H1 (cell line): ENCODE measurements at regions not wholly inside any gene's neighbourhood (a gene's known extent, or its start where the extent isn't known, plus 50 kb on each side); places are given as distances from the start of the nearest gene placed in this dataset.

Source experiments
- CTCF ChIA-PET: fragments of 300-600 bp; sonication (Branson Sonifier 250); formaldehyde crosslinking; loops from one replicate; lab custom pipeline; 2021; ENCODE audit not compliant: partially characterized antibody; lab: Charles Lee
- POLR2A ChIA-PET: fragments of 300-600 bp; sonication (Branson Sonifier 250); formaldehyde crosslinking; loops from one replicate; lab custom pipeline; 2021; ENCODE audit warnings: inconsistent platforms; ENCODE audit not compliant: partially characterized antibody; lab: Charles Lee
- DNase-seq, 2 experiments: peaks; one replicate each; pipeline versions ENCODE4 v3.0.0 to v3.0.0-alpha.2; 2010 to 2022; ENCODE audit warnings: low spot score in 2 of 2, low read depth in 1 of 2, mixed read lengths in 1 of 2
- FAIRE-seq: peaks from 2 replicates; lab custom pipeline; 2011; peaks lifted over from hg19 to GRCh38; lab: Jason Lieb, UNC
- H2AFZ ChIP-seq: 2 replicates; pipeline ENCODE4 v1.8.1; 2012; ENCODE audit warnings: low read length, inconsistent platforms
- H2AK5ac ChIP-seq: 2 replicates; pipeline ENCODE4 v1.6.1; 2013; ENCODE audit warnings: low read depth, low read length
- H2BK120ac ChIP-seq: replicated peaks from 2 replicates; pipeline ENCODE3; 2013; ENCODE audit warnings: low read depth, low read length, inconsistent platforms
- H2BK12ac ChIP-seq: 2 replicates; pipeline ENCODE4 v1.6.1; 2013; ENCODE audit warnings: low read depth, low read length
- H2BK15ac ChIP-seq: 2 replicates; pipeline ENCODE4 v1.6.1; 2013; ENCODE audit warnings: low read length
- H2BK20ac ChIP-seq: 2 replicates; pipeline ENCODE4 v1.6.1; 2013; ENCODE audit warnings: low read length
- H2BK5ac ChIP-seq: 2 replicates; pipeline ENCODE4 v1.6.1; 2013; ENCODE audit warnings: low read depth, low read length
- H3K14ac ChIP-seq: 2 replicates; pipeline ENCODE4 v1.6.1; 2013; ENCODE audit warnings: inconsistent platforms; ENCODE audit not compliant: insufficient read length
- H3K18ac ChIP-seq: 2 replicates; pipeline ENCODE4 v1.6.1; 2013; ENCODE audit warnings: low read length; ENCODE audit errors: extremely low read depth
- H3K23ac ChIP-seq: 2 replicates; pipeline ENCODE4 v1.6.1; 2013; ENCODE audit warnings: inconsistent platforms; ENCODE audit not compliant: insufficient read length
- H3K23me2 ChIP-seq: 2 replicates; pipeline ENCODE4 v1.6.1; 2013; ENCODE audit warnings: low read depth, low read length
- H3K27ac ChIP-seq: 2 replicates; pipeline ENCODE4 v1.6.1; 2011; ENCODE audit warnings: low read depth, low read length, inconsistent platforms
- H3K27me3 ChIP-seq, 4 experiments: replicated peaks in 1 of 4; 1 replicate in 1 of 4; 2 replicates in 3 of 4; pipeline versions ENCODE4 v1.6.1 to v1.8.1; 2011 to 2013; ENCODE audit warnings: low read length in 3 of 4, mild to moderate bottlenecking in 3 of 4, inconsistent platforms in 2 of 4, mixed read lengths in 2 of 4, moderate library complexity in 1 of 4; ENCODE audit not compliant: control insufficient read depth in 3 of 4, insufficient read depth in 3 of 4; ENCODE audit errors: extremely low read depth in 1 of 4
- H3K36me3 ChIP-seq, 4 experiments: 2 replicates each; pipeline versions ENCODE4 v1.6.1 to v1.8.1; 2011 to 2013; ENCODE audit warnings: mild to moderate bottlenecking in 4 of 4, low read length in 3 of 4, moderate library complexity in 2 of 4, control low read depth in 1 of 4, inconsistent platforms in 1 of 4; ENCODE audit not compliant: insufficient read depth in 4 of 4, control insufficient read depth in 2 of 4
- H3K4ac ChIP-seq: replicated peaks from 2 replicates; pipeline ENCODE3; 2013; ENCODE audit warnings: low read length, low read depth, mixed read lengths, inconsistent platforms; ENCODE audit not compliant: insufficient read length
- H3K4me1 ChIP-seq, 4 experiments: replicated peaks in 1 of 4; 1 replicate in 1 of 4; 2 replicates in 3 of 4; pipeline versions ENCODE4 v1.6.1 to v1.8.1; 2011 to 2013; ENCODE audit warnings: low read length in 3 of 4, inconsistent platforms in 2 of 4, mixed read lengths in 1 of 4; ENCODE audit not compliant: insufficient read depth in 4 of 4, control insufficient read depth in 3 of 4
- H3K4me2 ChIP-seq, 2 experiments: 2 replicates each; pipeline versions ENCODE4 v1.6.1 to v1.8.1; 2011 to 2013; ENCODE audit warnings: low read depth in 2 of 2, low read length in 2 of 2, control low read depth in 1 of 2, inconsistent platforms in 1 of 2, mild to moderate bottlenecking in 1 of 2; ENCODE audit not compliant: insufficient read depth in 1 of 2
- H3K4me3 ChIP-seq, 4 experiments: fragments of 200-600, 300-600 bp in 1 of 4; sonication (generic), shearing (Covaris generic), sonication (Bioruptor Twin) in 1 of 4; 2 replicates each; pipeline versions ENCODE4 v1.5.1 to v1.8.1; 2011 to 2016; ENCODE audit warnings: low read length in 4 of 4, low read depth in 3 of 4, control low read depth in 2 of 4, inconsistent platforms in 2 of 4, mild to moderate bottlenecking in 2 of 4, mixed read lengths in 1 of 4, moderate library complexity in 1 of 4; ENCODE audit not compliant: insufficient read depth in 2 of 4; ENCODE audit errors: extremely low read depth in 1 of 4
- H3K56ac ChIP-seq: replicated peaks from 2 replicates; pipeline ENCODE3; 2013; ENCODE audit warnings: low read depth, mild to moderate bottlenecking, mixed read lengths, low read length, inconsistent platforms; ENCODE audit not compliant: insufficient read length
- H3K79me1 ChIP-seq: 2 replicates; pipeline ENCODE4 v1.6.1; 2013; ENCODE audit warnings: low read depth, low read length, control low read depth
- H3K79me2 ChIP-seq, 2 experiments: 2 replicates each; pipeline versions ENCODE4 v1.6.1 to v1.8.1; 2012 to 2013; ENCODE audit warnings: low read length in 2 of 2, mild to moderate bottlenecking in 2 of 2, inconsistent platforms in 1 of 2; ENCODE audit not compliant: insufficient read depth in 2 of 2, control insufficient read depth in 1 of 2
- H3K9ac ChIP-seq, 4 experiments: replicated peaks in 1 of 4; 1 replicate in 1 of 4; 2 replicates in 3 of 4; pipeline versions ENCODE4 v1.6.1 to v1.8.1; 2011 to 2013; ENCODE audit warnings: low read depth in 3 of 4, low read length in 3 of 4, control low read depth in 2 of 4, mild to moderate bottlenecking in 2 of 4, moderate library complexity in 2 of 4, inconsistent platforms in 1 of 4; ENCODE audit errors: extremely low read depth in 1 of 4
- H3K9me3 ChIP-seq, 2 experiments: 2 replicates each; pipeline versions ENCODE4 v1.6.1 to v1.8.1; 2012 to 2013; ENCODE audit warnings: mild to moderate bottlenecking in 2 of 2, moderate library complexity in 2 of 2, control low read depth in 1 of 2, inconsistent platforms in 1 of 2, low read depth in 1 of 2, low read length in 1 of 2, mixed read lengths in 1 of 2; ENCODE audit not compliant: insufficient read depth in 2 of 2
- H4K20me1 ChIP-seq, 2 experiments: replicated peaks in 1 of 2; 2 replicates each; pipeline versions ENCODE3 to v1.8.1; 2011 to 2013; ENCODE audit warnings: inconsistent platforms in 2 of 2, low read length in 2 of 2, mild to moderate bottlenecking in 1 of 2; ENCODE audit not compliant: insufficient read depth in 2 of 2, control insufficient read depth in 1 of 2
- H4K5ac ChIP-seq: 2 replicates; pipeline ENCODE4 v1.6.1; 2013; ENCODE audit warnings: low read length, low read depth, mixed read lengths, inconsistent platforms; ENCODE audit not compliant: insufficient read length
- H4K8ac ChIP-seq: 2 replicates; pipeline ENCODE4 v1.8.0; 2013; ENCODE audit warnings: mild to moderate bottlenecking, moderate library complexity, low read length, inconsistent platforms; ENCODE audit not compliant: insufficient read depth; ENCODE audit errors: extremely low read depth
- H4K91ac ChIP-seq: replicated peaks from 2 replicates; pipeline ENCODE3; 2013; ENCODE audit warnings: low read length, mixed read lengths, inconsistent platforms; ENCODE audit not compliant: insufficient read length
- ASH2L ChIP-seq: fragments of 200-600, 300-600 bp; sonication (generic); IDR thresholded peaks from one replicate; pipeline ENCODE4 v1.7.1; 2017; ENCODE audit warnings: low read length
- EP300 ChIP-seq, 2 experiments: IDR thresholded peaks; 1 replicate in 1 of 2; 2 replicates in 1 of 2; pipeline ENCODE4 v1.6.1; 2011 to 2012; ENCODE audit warnings: low read depth in 2 of 2, low read length in 2 of 2, mild to moderate bottlenecking in 2 of 2, borderline replicate concordance in 1 of 2, inconsistent platforms in 1 of 2, moderate library complexity in 1 of 2
- GTF2F1 ChIP-seq: IDR thresholded peaks from 2 replicates; pipeline ENCODE4 v1.6.1; 2012; ENCODE audit warnings: low read depth, low read length, improper control_type of control experiment, borderline replicate concordance
- SRF ChIP-seq: IDR thresholded peaks from 2 replicates; pipeline ENCODE4 v1.6.1; 2011; ENCODE audit warnings: mild to moderate bottlenecking, low read depth, low read length, moderate library complexity
- USF2 ChIP-seq: IDR thresholded peaks from 2 replicates; pipeline ENCODE4 v1.6.1; 2011; ENCODE audit warnings: low read length, improper control_type of control experiment
- WGBS, 2 experiments: shearing (Covaris generic) in 1 of 2; methylation state at CpG; one replicate each; pipeline versions ENCODE4 v1.1.6 to v1.1.7; 2013 to 2015; ENCODE audit warnings: low lambda C conversion rate in 2 of 2, mixed read lengths in 2 of 2, inconsistent platforms in 1 of 2, low coverage in 1 of 2, missing lambda C conversion rate in 1 of 2; ENCODE audit not compliant: insufficient replicate concordance in 2 of 2, insufficient coverage in 1 of 2, insufficient read length in 1 of 2; ENCODE audit errors: extremely low coverage in 1 of 2, missing lambda C conversion rate in 1 of 2; 5-methylcytosine and 5-hydroxymethylcytosine counted together

GRCh38 chr3:180340395-180340794 lies 261.6 kb upstream of the TTC14 start:
- no peak overlapping the region for H3K4ac ChIP-seq
- no peaks in the 10 kb centered on the region for H3K27me3 ChIP-seq
- H3K27ac ChIP-seq = no peak overlapping the region
- POLR2A ChIA-PET = no interaction called here
- H4K20me1 ChIP-seq = no peaks in the 10 kb centered on the region
- no peak overlapping the region for H4K91ac ChIP-seq
- H3K23me2 ChIP-seq = no peaks in the 10 kb centered on the region; the same call in 1 of the 2 replicates
- H2BK15ac ChIP-seq = no peak overlapping the region
- H3K9me3 ChIP-seq = no peaks in the 10 kb centered on the region
- no peak overlapping the region for H2BK5ac ChIP-seq
- no peak overlapping the region for H2BK20ac ChIP-seq
- no peaks in the 10 kb centered on the region for H3K36me3 ChIP-seq
- no peak overlapping the region for H2AFZ ChIP-seq
- no peak overlapping the region for H4K8ac ChIP-seq
- no peak overlapping the region for H3K4me2 ChIP-seq
- H3K4me1 ChIP-seq = no peaks in the 10 kb centered on the region
- H3K9ac ChIP-seq = no peak overlapping the region
- no peak overlapping the region for H2AK5ac ChIP-seq
- no peaks in the 10 kb centered on the region for H3K79me2 ChIP-seq
- no peak for FAIRE-seq
- no peak for DNase-seq
- CTCF ChIA-PET = interaction anchor here (0.8 kb wide), 1 partner anchor 9 kb away, joined by 3 read pairs; no protein-coding TSS in a partner anchor
- H4K5ac ChIP-seq = no peak overlapping the region
- H2BK120ac ChIP-seq = no peak overlapping the region
- H3K18ac ChIP-seq = no peak overlapping the region
- TF ChIP-seq GTF2F1 (no peak), SRF (no peak), ASH2L (no peak), EP300 (IDR thresholded peaks at IDR 0.05; ENCODE audit: borderline replicate concordance in 1 of 2, low read depth in 2 of 2, low read length in 2 of 2) (no peak), USF2 (no peak)
- H3K56ac ChIP-seq = no peak overlapping the region
- no peak overlapping the region for H3K14ac ChIP-seq
- H3K23ac ChIP-seq = no peak overlapping the region
- WGBS, 2 experiments = 97% methylated on average over 2 of the region's 2 CpGs; no CpG with 5 or more reads in 1 of the 2 experiments
- no peak overlapping the region for H2BK12ac ChIP-seq
- H3K4me3 ChIP-seq = no peak overlapping the region
- no peaks in the 10 kb centered on the region for H3K79me1 ChIP-seq
